ENCODE measurements at regions not wholly inside any gene's neighbourhood (a gene's known extent, or its start where the extent isn't known, plus 50 kb on each side); places are given as distances from the start of the nearest gene placed in this dataset.

DNA sequence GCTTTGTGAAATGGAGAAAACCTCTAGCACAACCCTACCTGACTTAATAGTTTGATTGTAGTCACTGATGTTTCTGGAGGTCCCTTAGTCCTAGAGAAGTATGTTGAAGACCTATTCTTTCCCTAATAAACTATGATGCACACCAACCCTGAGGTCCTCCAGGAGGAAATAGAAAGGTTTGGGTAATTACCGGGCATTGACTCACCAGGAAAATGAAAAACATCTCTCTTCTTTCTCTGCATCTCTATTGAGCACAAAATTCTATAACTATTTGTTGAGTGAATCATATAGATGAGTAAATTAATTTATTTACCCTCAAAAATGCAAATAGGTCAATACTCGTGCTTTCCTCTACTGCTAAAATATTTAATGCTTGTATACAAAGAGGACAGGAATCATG, 582.4 kb upstream of the FAM241A start:
- intact Hi-C loops (cut with micrococcal nuclease): no loop called here
- no peaks in the 10 kb centered on the region for H3K4me1 ChIP-seq (ENCODE audit: control insufficient read depth in 2 of 2, insufficient read depth in 2 of 2, low read length in 2 of 2)
- DNase-seq (no peak), ATAC-seq (ENCODE audit: low read depth) (no peak)
- H3K27me3 ChIP-seq (replicated peaks in 1 of 4; ENCODE audit: control extremely low read depth in 1 of 4, control insufficient read depth in 3 of 4, insufficient read depth in 4 of 4, low read length in 3 of 4): no peaks in the 10 kb centered on the region
- no peaks in the 10 kb centered on the region for H4K20me1 ChIP-seq (ENCODE audit: control insufficient read depth, insufficient read depth, low read length, poor library complexity, severe bottlenecking)
- H3K79me2 ChIP-seq (ENCODE audit: control insufficient read depth, insufficient read depth, low read length): no peaks in the 10 kb centered on the region
- TF ChIP-seq, protein P1, sequence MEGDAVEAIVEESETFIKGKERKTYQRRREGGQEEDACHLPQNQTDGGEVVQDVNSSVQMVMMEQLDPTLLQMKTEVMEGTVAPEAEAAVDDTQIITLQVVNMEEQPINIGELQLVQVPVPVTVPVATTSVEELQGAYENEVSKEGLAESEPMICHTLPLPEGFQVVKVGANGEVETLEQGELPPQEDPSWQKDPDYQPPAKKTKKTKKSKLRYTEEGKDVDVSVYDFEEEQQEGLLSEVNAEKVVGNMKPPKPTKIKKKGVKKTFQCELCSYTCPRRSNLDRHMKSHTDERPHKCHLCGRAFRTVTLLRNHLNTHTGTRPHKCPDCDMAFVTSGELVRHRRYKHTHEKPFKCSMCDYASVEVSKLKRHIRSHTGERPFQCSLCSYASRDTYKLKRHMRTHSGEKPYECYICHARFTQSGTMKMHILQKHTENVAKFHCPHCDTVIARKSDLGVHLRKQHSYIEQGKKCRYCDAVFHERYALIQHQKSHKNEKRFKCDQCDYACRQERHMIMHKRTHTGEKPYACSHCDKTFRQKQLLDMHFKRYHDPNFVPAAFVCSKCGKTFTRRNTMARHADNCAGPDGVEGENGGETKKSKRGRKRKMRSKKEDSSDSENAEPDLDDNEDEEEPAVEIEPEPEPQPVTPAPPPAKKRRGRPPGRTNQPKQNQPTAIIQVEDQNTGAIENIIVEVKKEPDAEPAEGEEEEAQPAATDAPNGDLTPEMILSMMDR (IDR thresholded peaks at IDR 0.05): no peak
- TF ChIP-seq EZH2 (IDR thresholded peaks at IDR 0.05; ENCODE audit: borderline replicate concordance, insufficient read depth, low read depth, low read length, poor library complexity, severe bottlenecking): no peak
- CTCF ChIA-PET: no interaction called here
- no CpG with 5 or more reads among the region's 2 CpGs for WGBS (ENCODE audit: insufficient coverage)
- H3K4me3 ChIP-seq (ENCODE audit: control extremely low read depth in 1 of 5, extremely low read depth in 1 of 5, insufficient read depth in 1 of 5, low read depth in 2 of 5, low read length in 4 of 5): no peak overlapping the region
- Mint-ChIP-seq H3K9me3 (ENCODE audit: insufficient read depth) (peaks cover 5% of the 10 kb centered on the region), H3K27me3 (no peaks in the 10 kb centered on the region), H3K4me3 (no peak overlapping the region), H3K4me1 (no peaks in the 10 kb centered on the region), H3K27ac (no peak overlapping the region)
- H2AFZ ChIP-seq (ENCODE audit: insufficient read depth, low read depth, low read length, poor library complexity, severe bottlenecking): no peak overlapping the region
- no peaks in the 10 kb centered on the region for H3K9me3 ChIP-seq (ENCODE audit: control extremely low read depth in 1 of 3, control insufficient read depth in 2 of 3, insufficient read depth in 1 of 3, low read length in 2 of 3)
- no peak overlapping the region for H3K9ac ChIP-seq (ENCODE audit: low read length)
- no peaks in the 10 kb centered on the region for H3K36me3 ChIP-seq (replicated peaks in 1 of 2; ENCODE audit: control extremely low read depth in 1 of 2, control insufficient read depth in 1 of 2, extremely low read depth in 1 of 2, insufficient read depth in 2 of 2, low read length in 1 of 2)
- POLR2A ChIA-PET: no interaction called here
- H3K4me2 ChIP-seq (replicated peaks; ENCODE audit: low read depth, low read length, poor library complexity, severe bottlenecking): no peak overlapping the region
- H3K27ac ChIP-seq (ENCODE audit: low read length in 2 of 2): no peak overlapping the region

DNA sequence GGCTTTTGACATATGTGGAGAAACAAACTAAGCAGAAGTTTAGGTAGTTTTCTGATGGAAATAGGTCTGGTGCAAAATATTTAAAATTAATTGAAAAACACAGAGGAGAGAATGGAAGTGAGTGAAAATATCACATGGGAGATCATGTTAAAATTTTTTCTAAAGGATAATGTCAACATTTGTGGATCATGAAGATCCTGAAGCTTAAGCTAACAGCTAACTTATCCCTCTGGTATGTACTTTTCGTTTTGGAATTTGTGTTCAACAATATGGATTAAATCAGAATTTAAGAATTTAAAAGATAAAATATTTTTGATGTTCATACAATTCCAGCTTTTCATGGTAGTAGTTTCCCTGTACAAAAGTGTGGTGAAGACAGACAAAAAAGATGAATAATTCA, 572.8 kb upstream of the FAM241A start:
- H3K27ac ChIP-seq (ENCODE audit: low read length in 2 of 2): no peak overlapping the region
- intact Hi-C loops (cut with micrococcal nuclease): no loop called here
- H3K4me3 Mint-ChIP-seq: no peak overlapping the region
- no CpG with 5 or more reads among the region's 1 CpG for WGBS (ENCODE audit: insufficient coverage)
- no peaks in the 10 kb centered on the region for H3K4me1 ChIP-seq (ENCODE audit: control insufficient read depth in 2 of 2, insufficient read depth in 2 of 2, low read length in 2 of 2)
- H3K36me3 ChIP-seq (replicated peaks in 1 of 2; ENCODE audit: control extremely low read depth in 1 of 2, control insufficient read depth in 1 of 2, extremely low read depth in 1 of 2, insufficient read depth in 2 of 2, low read length in 1 of 2): no peaks in the 10 kb centered on the region
- no peaks in the 10 kb centered on the region for H3K4me1 Mint-ChIP-seq
- no peaks in the 10 kb centered on the region for H3K27me3 Mint-ChIP-seq
- ChIA-PET POLR2A (no interaction called here), CTCF (no interaction called here)
- H2AFZ ChIP-seq (ENCODE audit: insufficient read depth, low read depth, low read length, poor library complexity, severe bottlenecking): no peak overlapping the region
- ATAC-seq (ENCODE audit: low read depth): no peak
- H3K9me3 ChIP-seq (ENCODE audit: control extremely low read depth in 1 of 3, control insufficient read depth in 2 of 3, insufficient read depth in 1 of 3, low read length in 2 of 3): no peaks in the 10 kb centered on the region
- H3K9me3 Mint-ChIP-seq (ENCODE audit: insufficient read depth): no peaks in the 10 kb centered on the region
- H3K27me3 ChIP-seq (replicated peaks in 1 of 4; ENCODE audit: control extremely low read depth in 1 of 4, control insufficient read depth in 3 of 4, insufficient read depth in 4 of 4, low read length in 3 of 4): no peaks in the 10 kb centered on the region
- no peak overlapping the region for H3K9ac ChIP-seq (ENCODE audit: low read length)
- H3K4me2 ChIP-seq (replicated peaks; ENCODE audit: low read depth, low read length, poor library complexity, severe bottlenecking): no peak overlapping the region
- no peaks in the 10 kb centered on the region for H4K20me1 ChIP-seq (ENCODE audit: control insufficient read depth, insufficient read depth, low read length, poor library complexity, severe bottlenecking)
- H3K4me3 ChIP-seq (ENCODE audit: control extremely low read depth in 1 of 5, extremely low read depth in 1 of 5, insufficient read depth in 1 of 5, low read depth in 2 of 5, low read length in 4 of 5): no peak overlapping the region
- H3K79me2 ChIP-seq (ENCODE audit: control insufficient read depth, insufficient read depth, low read length): no peaks in the 10 kb centered on the region
- H3K27ac Mint-ChIP-seq: no peak overlapping the region
- TF ChIP-seq, protein P1 (IDR thresholded peaks at IDR 0.05): no peak
- TF ChIP-seq EZH2 (IDR thresholded peaks at IDR 0.05; ENCODE audit: borderline replicate concordance, insufficient read depth, low read depth, low read length, poor library complexity, severe bottlenecking): no peak
- no peak for DNase-seq

Measured in B cell (primary cell).